GM12878 (cell line): ENCODE measurements at regions not wholly inside any gene's neighbourhood (a gene's known extent, or its start where the extent isn't known, plus 50 kb on each side); places are given as distances from the start of the nearest gene placed in this dataset.

ENCODE experiments used
- ATAC-seq: fragments of 200-7000 bp; cut with Tn5 transposase; 3 replicates; pipeline ENCODE4 v1.9.1; 2020; ENCODE audit warnings: mild to moderate bottlenecking, moderate library complexity
- BruUV-seq: library from RNA; stranded (reverse); fragments of 400-500 nt; replicated peaks from 2 replicates; lab custom pipeline; 2021; lab: Mats Ljungman, UMichigan
- CTCF ChIA-PET: fragments of 300-600 bp; sonication (Branson Sonifier 250); formaldehyde crosslinking; extraction: SDS; loops from one replicate; lab custom pipeline; 2021; ENCODE audit warnings: inconsistent platforms; lab: Yijun Ruan, JAX
- POLR2A ChIA-PET: fragments of 350-600 bp; formaldehyde crosslinking; extraction: SDS; loops from one replicate; lab custom pipeline; 2021; ENCODE audit warnings: inconsistent platforms; lab: Charles Lee
- RAD21 ChIA-PET: fragments of 300-600 bp; sonication (Branson Sonifier 250); formaldehyde crosslinking; loops from one replicate; lab custom pipeline; 2023; ENCODE audit warnings: antibody characterized with exemption; ENCODE audit not compliant: unreplicated experiment; lab: Charles Lee
- SMC1A ChIA-PET: fragments of 300-600 bp; sonication (Branson Sonifier 250); formaldehyde crosslinking; loops from one replicate; lab custom pipeline; 2023; ENCODE audit not compliant: unreplicated experiment, uncharacterized antibody; lab: Charles Lee
- DNase-seq: peaks from one replicate; pipeline ENCODE4 v3.0.0-alpha.2; 2011; ENCODE audit warnings: low read depth, low spot score
- FAIRE-seq: peaks from 3 replicates; lab custom pipeline; 2011; peaks lifted over from hg19 to GRCh38; lab: Jason Lieb, UNC
- H2AFZ ChIP-seq: 2 replicates; pipeline ENCODE4 v1.6.0; 2011; ENCODE audit warnings: low read depth, low read length, control low read depth; ENCODE audit not compliant: control insufficient read depth
- H3K27ac ChIP-seq: 2 replicates; pipeline ENCODE4 v1.5.1; 2011; ENCODE audit warnings: control low read depth; ENCODE audit not compliant: control insufficient read depth, insufficient read depth
- H3K27me3 ChIP-seq, 2 experiments: replicated peaks in 1 of 2; 2 replicates each; pipeline versions ENCODE4 v1.6.0 to v1.6.1; 2011; ENCODE audit warnings: low read length in 1 of 2; ENCODE audit not compliant: control insufficient read depth in 2 of 2, insufficient read depth in 2 of 2
- H3K36me3 ChIP-seq, 2 experiments: 2 replicates each; pipeline ENCODE4 v1.5.1; 2011; ENCODE audit warnings: low read length in 1 of 2; ENCODE audit not compliant: control insufficient read depth in 2 of 2, insufficient read depth in 2 of 2
- H3K4me1 ChIP-seq: 2 replicates; pipeline ENCODE4 v1.6.1; 2011; ENCODE audit warnings: mild to moderate bottlenecking, low read length, moderate library complexity, mixed read lengths; ENCODE audit not compliant: control insufficient read depth, insufficient read depth
- H3K4me2 ChIP-seq: 2 replicates; pipeline ENCODE4 v1.6.0; 2011; ENCODE audit warnings: control low read depth; ENCODE audit not compliant: control insufficient read depth, insufficient read depth
- H3K4me3 ChIP-seq: fragments of 200-600 bp; sonication (generic); 2 replicates; pipeline ENCODE4 v1.5.1; 2016
- H3K79me2 ChIP-seq: 2 replicates; pipeline ENCODE4 v1.6.0; 2011; ENCODE audit warnings: low read length; ENCODE audit not compliant: control insufficient read depth, insufficient read depth
- H3K9ac ChIP-seq: 2 replicates; pipeline ENCODE4 v1.8.0; 2011; ENCODE audit warnings: low read length, control low read depth, mixed read lengths; ENCODE audit not compliant: control insufficient read depth, insufficient read depth
- H3K9me3 ChIP-seq: replicated peaks from 3 replicates; pipeline ENCODE4 v1.5.1; 2011; ENCODE audit warnings: mild to moderate bottlenecking, low read length; ENCODE audit not compliant: control insufficient read depth, insufficient read depth
- H4K20me1 ChIP-seq: 2 replicates; pipeline ENCODE4 v1.6.0; 2011; ENCODE audit not compliant: control insufficient read depth, insufficient read depth
- HDAC6 ChIP-seq: fragments of 200-600 bp; sonication (generic); IDR thresholded peaks from one replicate; pipeline ENCODE4 v1.8.0; 2017; ENCODE audit warnings: antibody characterized with exemption; ENCODE audit not compliant: unreplicated experiment
- KAT2A ChIP-seq: conservative IDR thresholded peaks from 2 replicates; pipeline ENCODE4 v1.6.1; 2011; ENCODE audit warnings: low read depth, low read length; ENCODE audit not compliant: control insufficient read depth
- PRDM15 ChIP-seq: fragments of 450-650 bp; formaldehyde crosslinking; IDR thresholded peaks from 2 replicates; pipeline ENCODE4 v1.4.0; 2020; ENCODE audit warnings: mild to moderate bottlenecking, moderate library complexity
- SMC3 ChIP-seq: IDR thresholded peaks from 2 replicates; pipeline ENCODE4 v1.6.1; 2011; ENCODE audit warnings: low read length, improper control_type of control experiment, borderline replicate concordance
- SREBF1 ChIP-seq: IDR thresholded peaks from 2 replicates; pipeline ENCODE4 v1.6.1; 2012; ENCODE audit warnings: mild to moderate bottlenecking, low read length
- WRNIP1 ChIP-seq: IDR thresholded peaks from 2 replicates; pipeline ENCODE4 v1.6.1; 2011; ENCODE audit warnings: low read depth, low read length, improper control_type of control experiment, borderline replicate concordance
- WGBS: methylation state at CpG from one replicate; pipeline ENCODE4 v1.1.6; 2016; ENCODE audit warnings: low lambda C conversion rate; ENCODE audit not compliant: insufficient replicate concordance, insufficient coverage; ENCODE audit errors: missing lambda C conversion rate; 5-methylcytosine and 5-hydroxymethylcytosine counted together
- in situ Hi-C: fragments of 300-500 bp; cut with MboI; formaldehyde crosslinking; loops from 9 replicates; pipeline ENCODE4 v1.14.3; 2018; ENCODE audit warnings: mixed read lengths
- intact Hi-C: fragments of 100-400 bp; cut with micrococcal nuclease; formaldehyde crosslinking; loops from one replicate; pipeline ENCODE4 v1.14.2; 2022; ENCODE audit not compliant: unreplicated experiment
- TF ChIP-seq, protein P1 (sequence below): IDR thresholded peaks from 2 replicates; pipeline ENCODE4 v1.6.1; 2012; ENCODE audit warnings: mild to moderate bottlenecking, low read depth, low read length
- TF ChIP-seq, protein P2 (sequence below): IDR thresholded peaks from 2 replicates; pipeline ENCODE4 v1.6.1; 2012; ENCODE audit warnings: low read depth, low read length, improper control_type of control experiment
- TF ChIP-seq, protein P3 (sequence below): IDR thresholded peaks from 2 replicates; pipeline ENCODE4 v1.6.1; 2011; ENCODE audit warnings: low read depth, low read length, improper control_type of control experiment, borderline replicate concordance

GRCh38 chr4:91904556-91904955, 399.2 kb upstream of the GRID2 start:
- H3K9me3 ChIP-seq, result no peaks in the 10 kb centered on the region
- FAIRE-seq, result no peak
- no peak overlapping the region for H3K9ac ChIP-seq
- H2AFZ ChIP-seq, result no peak overlapping the region
- no peaks in the 10 kb centered on the region for H3K27me3 ChIP-seq
- no peaks in the 10 kb centered on the region for H3K79me2 ChIP-seq
- no peak for TF ChIP-seq KAT2A
- TF ChIP-seq, protein P1, sequence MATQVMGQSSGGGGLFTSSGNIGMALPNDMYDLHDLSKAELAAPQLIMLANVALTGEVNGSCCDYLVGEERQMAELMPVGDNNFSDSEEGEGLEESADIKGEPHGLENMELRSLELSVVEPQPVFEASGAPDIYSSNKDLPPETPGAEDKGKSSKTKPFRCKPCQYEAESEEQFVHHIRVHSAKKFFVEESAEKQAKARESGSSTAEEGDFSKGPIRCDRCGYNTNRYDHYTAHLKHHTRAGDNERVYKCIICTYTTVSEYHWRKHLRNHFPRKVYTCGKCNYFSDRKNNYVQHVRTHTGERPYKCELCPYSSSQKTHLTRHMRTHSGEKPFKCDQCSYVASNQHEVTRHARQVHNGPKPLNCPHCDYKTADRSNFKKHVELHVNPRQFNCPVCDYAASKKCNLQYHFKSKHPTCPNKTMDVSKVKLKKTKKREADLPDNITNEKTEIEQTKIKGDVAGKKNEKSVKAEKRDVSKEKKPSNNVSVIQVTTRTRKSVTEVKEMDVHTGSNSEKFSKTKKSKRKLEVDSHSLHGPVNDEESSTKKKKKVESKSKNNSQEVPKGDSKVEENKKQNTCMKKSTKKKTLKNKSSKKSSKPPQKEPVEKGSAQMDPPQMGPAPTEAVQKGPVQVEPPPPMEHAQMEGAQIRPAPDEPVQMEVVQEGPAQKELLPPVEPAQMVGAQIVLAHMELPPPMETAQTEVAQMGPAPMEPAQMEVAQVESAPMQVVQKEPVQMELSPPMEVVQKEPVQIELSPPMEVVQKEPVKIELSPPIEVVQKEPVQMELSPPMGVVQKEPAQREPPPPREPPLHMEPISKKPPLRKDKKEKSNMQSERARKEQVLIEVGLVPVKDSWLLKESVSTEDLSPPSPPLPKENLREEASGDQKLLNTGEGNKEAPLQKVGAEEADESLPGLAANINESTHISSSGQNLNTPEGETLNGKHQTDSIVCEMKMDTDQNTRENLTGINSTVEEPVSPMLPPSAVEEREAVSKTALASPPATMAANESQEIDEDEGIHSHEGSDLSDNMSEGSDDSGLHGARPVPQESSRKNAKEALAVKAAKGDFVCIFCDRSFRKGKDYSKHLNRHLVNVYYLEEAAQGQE, result no peak
- no peak for TF ChIP-seq PRDM15 (CRISPR knock-in tag)
- TF ChIP-seq HDAC6, result no peak
- no peak for TF ChIP-seq WRNIP1
- TF ChIP-seq, protein P2, sequence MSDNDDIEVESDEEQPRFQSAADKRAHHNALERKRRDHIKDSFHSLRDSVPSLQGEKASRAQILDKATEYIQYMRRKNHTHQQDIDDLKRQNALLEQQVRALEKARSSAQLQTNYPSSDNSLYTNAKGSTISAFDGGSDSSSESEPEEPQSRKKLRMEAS, result no peak
- TF ChIP-seq, protein P3, sequence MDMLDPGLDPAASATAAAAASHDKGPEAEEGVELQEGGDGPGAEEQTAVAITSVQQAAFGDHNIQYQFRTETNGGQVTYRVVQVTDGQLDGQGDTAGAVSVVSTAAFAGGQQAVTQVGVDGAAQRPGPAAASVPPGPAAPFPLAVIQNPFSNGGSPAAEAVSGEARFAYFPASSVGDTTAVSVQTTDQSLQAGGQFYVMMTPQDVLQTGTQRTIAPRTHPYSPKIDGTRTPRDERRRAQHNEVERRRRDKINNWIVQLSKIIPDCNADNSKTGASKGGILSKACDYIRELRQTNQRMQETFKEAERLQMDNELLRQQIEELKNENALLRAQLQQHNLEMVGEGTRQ, result no peak
- no peak for TF ChIP-seq SMC3
- no peak for TF ChIP-seq SREBF1
- intact Hi-C loops, result no loop called here
- no peak for DNase-seq
- 0% methylated on average over 1 of the region's 1 CpG for WGBS
- H3K36me3 ChIP-seq, result no peaks in the 10 kb centered on the region
- RAD21 ChIA-PET, result no interaction called here
- no peak for ATAC-seq
- CTCF ChIA-PET, result no interaction called here
- no peak overlapping the region for H3K27ac ChIP-seq
- no TSS peak for BruUV-seq
- POLR2A ChIA-PET, result no interaction called here
- H4K20me1 ChIP-seq, result no peaks in the 10 kb centered on the region
- H3K4me2 ChIP-seq, result no peak overlapping the region
- in situ Hi-C loops, result no loop called here
- H3K4me1 ChIP-seq, result no peaks in the 10 kb centered on the region
- SMC1A ChIA-PET, result no interaction called here
- H3K4me3 ChIP-seq, result no peak overlapping the region
